ENCODE measurements at regions not wholly inside any gene's neighbourhood (a gene's known extent, or its start where the extent isn't known, plus 50 kb on each side); places are given as distances from the start of the nearest gene placed in this dataset.
"Not testable (repeated sequence)": the region's sequence is repeated elsewhere in the genome, so short reads cannot be mapped to it uniquely, and the experiment has no call there.

GRCh38 chr2:158869609-158870008 is 74.5 kb downstream of the DAPL1 start:
- not testable (repeated sequence) for FAIRE-seq

More at GRCh38 chr2:158869609-158870008, 74.5 kb downstream of the DAPL1 start:
- H2BK5ac ChIP-seq (ENCODE audit: low read depth, low read length); H2AK5ac ChIP-seq (ENCODE audit: low read depth, low read length); H2AFZ ChIP-seq (ENCODE audit: low read length); H3K4ac ChIP-seq (replicated peaks; ENCODE audit: insufficient read length, low read depth, low read length); H3K23ac ChIP-seq (ENCODE audit: insufficient read length); H2BK15ac ChIP-seq (ENCODE audit: low read length); H3K14ac ChIP-seq (ENCODE audit: insufficient read length); H2BK12ac ChIP-seq (ENCODE audit: low read depth, low read length); H3K79me2 ChIP-seq (ENCODE audit: control insufficient read depth in 1 of 2, insufficient read depth in 2 of 2, low read length in 2 of 2); H3K18ac ChIP-seq (ENCODE audit: extremely low read depth, low read length); H4K20me1 ChIP-seq (replicated peaks in 1 of 2; ENCODE audit: control insufficient read depth in 1 of 2, insufficient read depth in 2 of 2, low read length in 2 of 2); H3K27me3 ChIP-seq (replicated peaks in 1 of 4; ENCODE audit: control insufficient read depth in 3 of 4, extremely low read depth in 1 of 4, insufficient read depth in 3 of 4, low read length in 3 of 4); H3K36me3 ChIP-seq (ENCODE audit: control insufficient read depth in 2 of 4, insufficient read depth in 4 of 4, low read length in 3 of 4); H3K4me2 ChIP-seq (ENCODE audit: insufficient read depth in 1 of 2, low read depth in 2 of 2, low read length in 2 of 2); H2BK20ac ChIP-seq (ENCODE audit: low read length); H4K5ac ChIP-seq (ENCODE audit: insufficient read length, low read depth, low read length); H2BK120ac ChIP-seq (replicated peaks; ENCODE audit: low read depth, low read length); H3K56ac ChIP-seq (replicated peaks; ENCODE audit: insufficient read length, low read depth, low read length); DNase-seq (ENCODE audit: low read depth in 1 of 2, low spot score in 2 of 2); H4K91ac ChIP-seq (replicated peaks; ENCODE audit: insufficient read length, low read length); H4K8ac ChIP-seq (ENCODE audit: extremely low read depth, insufficient read depth, low read length); H3K4me1 ChIP-seq (replicated peaks in 1 of 4; ENCODE audit: control insufficient read depth in 3 of 4, insufficient read depth in 4 of 4, low read length in 3 of 4); H3K27ac ChIP-seq (ENCODE audit: low read depth, low read length); H3K79me1 ChIP-seq (ENCODE audit: low read depth, low read length); H3K9ac ChIP-seq (replicated peaks in 1 of 4; ENCODE audit: extremely low read depth in 1 of 4, low read depth in 3 of 4, low read length in 3 of 4); H3K9me3 ChIP-seq (ENCODE audit: insufficient read depth in 2 of 2, low read depth in 1 of 2, low read length in 1 of 2); H3K23me2 ChIP-seq (ENCODE audit: low read depth, low read length); H3K4me3 ChIP-seq (ENCODE audit: extremely low read depth in 1 of 4, insufficient read depth in 2 of 4, low read depth in 3 of 4, low read length in 4 of 4); POLR2A ChIA-PET (ENCODE audit: partially characterized antibody): not testable (repeated sequence)
- 83% methylated on average over 11 of the region's 11 CpGs; no CpG with 5 or more reads in 1 of the 2 experiments for WGBS, 2 experiments (ENCODE audit: extremely low coverage in 1 of 2, insufficient coverage in 1 of 2, insufficient read length in 1 of 2, insufficient replicate concordance in 2 of 2, low coverage in 1 of 2, low lambda C conversion rate in 2 of 2, missing lambda C conversion rate in 1 of 2)
- CTCF ChIA-PET (ENCODE audit: partially characterized antibody): interaction anchor here (1.0 kb wide), 1 partner anchor 306 kb away, joined by 3 read pairs; no protein-coding TSS in a partner anchor
